ENCODE measurements at regions not wholly inside any gene's neighbourhood (a gene's known extent, or its start where the extent isn't known, plus 50 kb on each side); places are given as distances from the start of the nearest gene placed in this dataset.

DNA sequence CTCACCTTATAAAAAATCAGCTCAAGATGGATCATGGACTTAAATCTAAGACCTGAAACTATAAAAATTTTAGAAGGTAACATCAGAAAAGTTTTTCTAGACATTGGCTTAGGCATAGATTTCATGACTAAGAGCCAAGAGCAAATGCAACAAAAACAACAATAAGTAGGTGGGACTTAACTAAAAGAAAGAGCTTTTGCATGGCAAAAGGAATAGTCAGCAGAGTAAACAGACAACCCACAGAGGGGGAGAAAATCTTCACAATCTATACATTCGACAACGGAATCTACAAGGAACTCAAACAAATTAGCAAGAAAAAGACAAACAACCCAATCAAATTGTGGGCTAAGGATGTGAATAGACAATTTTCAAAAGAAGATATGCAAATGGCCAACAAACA, 368.4 kb upstream of the KIF2B start:
- Histone ChIP-seq H3K27me3 (ENCODE audit: insufficient read depth, poor library complexity, severe bottlenecking) (peaks cover 6% of the 10 kb centered on the region), H3K4me3 (ENCODE audit: severe bottlenecking) (no peak overlapping the region), H3K27ac (ENCODE audit: poor library complexity, severe bottlenecking) (no peak overlapping the region), H3K36me3 (ENCODE audit: low read depth) (no peaks in the 10 kb centered on the region), H3K9me3 (ENCODE audit: severe bottlenecking) (no peaks in the 10 kb centered on the region), H3K4me1 (ENCODE audit: insufficient read depth, poor library complexity, severe bottlenecking) (no peaks in the 10 kb centered on the region)
- no peak for ATAC-seq (ENCODE audit: low read depth)
- TF ChIP-seq, protein P1, sequence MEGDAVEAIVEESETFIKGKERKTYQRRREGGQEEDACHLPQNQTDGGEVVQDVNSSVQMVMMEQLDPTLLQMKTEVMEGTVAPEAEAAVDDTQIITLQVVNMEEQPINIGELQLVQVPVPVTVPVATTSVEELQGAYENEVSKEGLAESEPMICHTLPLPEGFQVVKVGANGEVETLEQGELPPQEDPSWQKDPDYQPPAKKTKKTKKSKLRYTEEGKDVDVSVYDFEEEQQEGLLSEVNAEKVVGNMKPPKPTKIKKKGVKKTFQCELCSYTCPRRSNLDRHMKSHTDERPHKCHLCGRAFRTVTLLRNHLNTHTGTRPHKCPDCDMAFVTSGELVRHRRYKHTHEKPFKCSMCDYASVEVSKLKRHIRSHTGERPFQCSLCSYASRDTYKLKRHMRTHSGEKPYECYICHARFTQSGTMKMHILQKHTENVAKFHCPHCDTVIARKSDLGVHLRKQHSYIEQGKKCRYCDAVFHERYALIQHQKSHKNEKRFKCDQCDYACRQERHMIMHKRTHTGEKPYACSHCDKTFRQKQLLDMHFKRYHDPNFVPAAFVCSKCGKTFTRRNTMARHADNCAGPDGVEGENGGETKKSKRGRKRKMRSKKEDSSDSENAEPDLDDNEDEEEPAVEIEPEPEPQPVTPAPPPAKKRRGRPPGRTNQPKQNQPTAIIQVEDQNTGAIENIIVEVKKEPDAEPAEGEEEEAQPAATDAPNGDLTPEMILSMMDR (IDR thresholded peaks at IDR 0.05; ENCODE audit: poor library complexity, severe bottlenecking): no peak
- no peak for DNase-seq (ENCODE audit: low spot score)

DNA sequence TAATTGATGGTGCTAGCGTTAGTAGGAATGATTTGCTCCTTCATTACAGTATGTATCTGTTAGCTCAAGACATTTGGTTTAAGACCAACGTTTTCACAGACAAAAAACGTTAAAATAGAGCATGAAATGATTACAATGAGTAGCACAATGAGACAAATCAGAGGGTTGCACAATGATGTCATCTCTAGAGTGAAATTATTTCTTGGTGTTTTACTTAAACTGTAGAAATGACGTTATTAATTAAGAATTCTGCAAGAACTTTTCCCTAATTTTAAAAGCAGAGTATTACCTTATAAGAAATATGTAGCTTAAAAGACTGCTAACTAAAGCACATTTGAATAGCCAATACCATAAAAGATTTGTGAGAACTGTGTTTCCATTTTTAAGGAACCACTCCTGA, 373.4 kb upstream of the KIF2B start:
- H3K4me1 ChIP-seq (ENCODE audit: insufficient read depth, poor library complexity, severe bottlenecking): no peaks in the 10 kb centered on the region
- DNase-seq (ENCODE audit: low spot score) (no peak), ATAC-seq (ENCODE audit: low read depth) (no peak)
- H3K9me3 ChIP-seq (ENCODE audit: severe bottlenecking): no peaks in the 10 kb centered on the region
- no peak overlapping the region for H3K27ac ChIP-seq (ENCODE audit: poor library complexity, severe bottlenecking)
- no peaks in the 10 kb centered on the region for H3K36me3 ChIP-seq (ENCODE audit: low read depth)
- TF ChIP-seq, protein P1 (IDR thresholded peaks at IDR 0.05; ENCODE audit: poor library complexity, severe bottlenecking): no peak
- H3K4me3 ChIP-seq (ENCODE audit: severe bottlenecking): no peak overlapping the region
- H3K27me3 ChIP-seq (ENCODE audit: insufficient read depth, poor library complexity, severe bottlenecking): peaks cover 15% of the 10 kb centered on the region

DNA sequence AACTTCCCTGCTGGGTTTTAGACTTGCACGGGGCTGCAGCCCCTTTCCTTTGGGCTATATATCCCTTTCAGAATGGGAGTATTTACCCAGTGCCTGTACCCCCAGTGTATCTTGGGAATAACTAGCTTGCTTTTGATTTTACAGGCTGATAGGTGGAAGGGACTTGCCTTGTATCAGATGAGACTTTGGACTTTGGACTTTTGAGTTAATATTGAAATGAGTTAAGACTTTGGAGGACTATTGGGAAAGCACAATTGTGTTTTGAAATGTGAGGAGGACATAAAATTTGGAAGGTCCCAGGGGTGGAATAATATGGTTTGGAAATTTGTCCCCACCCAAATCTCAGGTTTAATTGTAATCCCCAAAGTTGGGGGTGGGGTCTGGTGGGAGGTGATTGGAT, 393.8 kb upstream of the KIF2B start:
- no peak for DNase-seq (ENCODE audit: low spot score)
- Histone ChIP-seq H3K27me3 (ENCODE audit: insufficient read depth, poor library complexity, severe bottlenecking) (no peaks in the 10 kb centered on the region), H3K36me3 (ENCODE audit: low read depth) (no peaks in the 10 kb centered on the region), H3K27ac (ENCODE audit: poor library complexity, severe bottlenecking) (no peak overlapping the region), H3K9me3 (ENCODE audit: severe bottlenecking) (no peaks in the 10 kb centered on the region), H3K4me1 (ENCODE audit: insufficient read depth, poor library complexity, severe bottlenecking) (no peaks in the 10 kb centered on the region), H3K4me3 (ENCODE audit: severe bottlenecking) (no peak overlapping the region)
- ATAC-seq (ENCODE audit: low read depth): no peak
- TF ChIP-seq, protein P1 (IDR thresholded peaks at IDR 0.05; ENCODE audit: poor library complexity, severe bottlenecking): no peak

DNA sequence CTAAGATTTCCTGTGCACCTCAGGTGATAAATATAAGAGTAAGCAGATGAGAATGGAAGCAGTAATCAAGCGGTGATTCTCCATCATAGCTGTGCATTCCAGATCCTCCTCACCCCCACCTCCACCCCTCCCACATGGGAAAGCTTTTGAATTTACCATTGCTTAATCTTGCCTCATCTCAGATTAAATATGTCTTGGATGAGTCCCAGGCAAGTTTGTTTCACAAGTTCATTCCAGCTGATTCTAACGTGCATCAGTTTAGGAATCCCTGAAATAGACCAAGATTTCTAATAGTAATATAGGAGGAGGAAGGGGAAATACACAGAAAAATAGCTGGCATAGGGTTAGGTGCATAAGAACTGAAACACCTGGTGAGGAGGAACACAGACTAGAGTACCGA, 396.2 kb upstream of the KIF2B start:
- Histone ChIP-seq H3K27me3 (ENCODE audit: insufficient read depth, poor library complexity, severe bottlenecking) (no peaks in the 10 kb centered on the region), H3K9me3 (ENCODE audit: severe bottlenecking) (no peaks in the 10 kb centered on the region), H3K4me1 (ENCODE audit: insufficient read depth, poor library complexity, severe bottlenecking) (no peaks in the 10 kb centered on the region), H3K4me3 (ENCODE audit: severe bottlenecking) (no peak overlapping the region), H3K36me3 (ENCODE audit: low read depth) (no peaks in the 10 kb centered on the region), H3K27ac (ENCODE audit: poor library complexity, severe bottlenecking) (no peak overlapping the region)
- peak; percentile 55 for ATAC-seq (ENCODE audit: low read depth)
- no peak for DNase-seq (ENCODE audit: low spot score)
- TF ChIP-seq, protein P1 (IDR thresholded peaks at IDR 0.05; ENCODE audit: poor library complexity, severe bottlenecking): no peak

DNA sequence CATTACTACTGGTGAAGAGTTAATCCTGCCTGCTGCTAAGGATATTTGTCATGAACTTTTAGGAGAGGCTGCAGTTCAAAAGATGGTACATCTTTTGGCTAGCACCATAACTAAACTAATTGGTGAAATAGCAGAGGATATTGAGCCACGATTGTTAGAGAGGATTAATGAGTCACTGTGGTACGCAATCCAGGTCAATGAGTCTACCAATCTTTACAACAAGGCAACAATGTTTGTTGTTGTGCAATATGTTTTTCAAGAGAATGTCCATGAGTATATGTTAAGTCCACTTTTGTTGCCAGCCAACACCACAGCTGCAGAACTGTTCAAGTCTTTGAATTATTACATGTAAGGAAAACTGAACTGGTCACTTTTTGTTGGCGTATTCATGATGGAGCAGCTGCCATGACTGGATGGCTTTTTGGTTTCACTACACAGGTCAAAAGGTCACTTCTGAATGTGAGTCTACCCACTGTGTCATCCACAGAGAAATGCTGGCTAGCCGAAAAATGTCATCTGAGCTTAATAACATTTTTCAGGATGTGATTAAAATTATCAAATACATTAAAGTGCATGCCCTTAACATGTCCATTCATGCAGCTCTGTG, 402.6 kb upstream of the KIF2B start:
- TF ChIP-seq, protein P1 (IDR thresholded peaks at IDR 0.05; ENCODE audit: poor library complexity, severe bottlenecking): no peak
- Histone ChIP-seq H3K27ac (ENCODE audit: poor library complexity, severe bottlenecking) (peak overlapping the region; percentile 5), H3K27me3 (ENCODE audit: insufficient read depth, poor library complexity, severe bottlenecking) (no peaks in the 10 kb centered on the region), H3K36me3 (ENCODE audit: low read depth) (no peaks in the 10 kb centered on the region), H3K9me3 (ENCODE audit: severe bottlenecking) (peaks cover 4% of the 10 kb centered on the region), H3K4me1 (ENCODE audit: insufficient read depth, poor library complexity, severe bottlenecking) (peaks cover 8% of the 10 kb centered on the region), H3K4me3 (ENCODE audit: severe bottlenecking) (no peak overlapping the region)
- ATAC-seq (ENCODE audit: low read depth) (peak; percentile 86), DNase-seq (ENCODE audit: low spot score) (no peak)

All from RWPE2 (cell line).